DND-41 (cell line): ENCODE measurements at regions not wholly inside any gene's neighbourhood (a gene's known extent, or its start where the extent isn't known, plus 50 kb on each side); places are given as distances from the start of the nearest gene placed in this dataset.

Experiments used
- EZH2 ChIP-seq: IDR thresholded peaks from 3 replicates; pipeline ENCODE4 v1.6.1; 2012; ENCODE audit warnings: borderline replicate concordance, low read depth, mild to moderate bottlenecking, moderate library complexity, low read length, inconsistent platforms; ENCODE audit not compliant: severe bottlenecking
- TF ChIP-seq, protein P1 (sequence below): IDR thresholded peaks from 2 replicates; pipeline ENCODE4 v1.5.1; 2012; ENCODE audit warnings: borderline replicate concordance, low read length, moderate library complexity, mild to moderate bottlenecking; ENCODE audit not compliant: poor library complexity, severe bottlenecking; ENCODE audit errors: extremely low read depth

DNA sequence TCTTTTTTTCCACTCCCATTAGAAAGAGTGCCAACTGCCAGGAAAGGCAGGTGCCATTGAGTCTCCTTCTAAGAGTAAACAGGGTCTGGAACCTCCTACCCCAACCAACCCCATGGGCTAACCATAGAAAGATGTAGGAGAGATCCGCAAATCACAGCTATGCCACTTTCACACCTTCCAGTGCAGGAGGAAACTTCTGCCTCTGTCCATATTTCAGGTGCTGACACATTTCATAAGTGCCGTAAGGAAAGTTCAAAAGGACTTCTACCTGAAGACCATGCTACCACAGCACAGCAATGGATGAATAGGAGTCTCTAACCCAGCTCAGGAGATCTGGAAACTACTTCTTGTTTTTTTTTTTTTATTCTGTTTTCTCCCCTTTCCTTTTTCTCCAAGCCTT is 145.8 kb downstream of the FBXO8 start:
- TF ChIP-seq EZH2: no peak
- TF ChIP-seq, protein P1, sequence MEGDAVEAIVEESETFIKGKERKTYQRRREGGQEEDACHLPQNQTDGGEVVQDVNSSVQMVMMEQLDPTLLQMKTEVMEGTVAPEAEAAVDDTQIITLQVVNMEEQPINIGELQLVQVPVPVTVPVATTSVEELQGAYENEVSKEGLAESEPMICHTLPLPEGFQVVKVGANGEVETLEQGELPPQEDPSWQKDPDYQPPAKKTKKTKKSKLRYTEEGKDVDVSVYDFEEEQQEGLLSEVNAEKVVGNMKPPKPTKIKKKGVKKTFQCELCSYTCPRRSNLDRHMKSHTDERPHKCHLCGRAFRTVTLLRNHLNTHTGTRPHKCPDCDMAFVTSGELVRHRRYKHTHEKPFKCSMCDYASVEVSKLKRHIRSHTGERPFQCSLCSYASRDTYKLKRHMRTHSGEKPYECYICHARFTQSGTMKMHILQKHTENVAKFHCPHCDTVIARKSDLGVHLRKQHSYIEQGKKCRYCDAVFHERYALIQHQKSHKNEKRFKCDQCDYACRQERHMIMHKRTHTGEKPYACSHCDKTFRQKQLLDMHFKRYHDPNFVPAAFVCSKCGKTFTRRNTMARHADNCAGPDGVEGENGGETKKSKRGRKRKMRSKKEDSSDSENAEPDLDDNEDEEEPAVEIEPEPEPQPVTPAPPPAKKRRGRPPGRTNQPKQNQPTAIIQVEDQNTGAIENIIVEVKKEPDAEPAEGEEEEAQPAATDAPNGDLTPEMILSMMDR: no peak
